ENCODE measurements at regions not wholly inside any gene's neighbourhood (a gene's known extent, or its start where the extent isn't known, plus 50 kb on each side); places are given as distances from the start of the nearest gene placed in this dataset.
"Not testable (repeated sequence)": the region's sequence is repeated elsewhere in the genome, so short reads cannot be mapped to it uniquely, and the experiment has no call there.

DNA sequence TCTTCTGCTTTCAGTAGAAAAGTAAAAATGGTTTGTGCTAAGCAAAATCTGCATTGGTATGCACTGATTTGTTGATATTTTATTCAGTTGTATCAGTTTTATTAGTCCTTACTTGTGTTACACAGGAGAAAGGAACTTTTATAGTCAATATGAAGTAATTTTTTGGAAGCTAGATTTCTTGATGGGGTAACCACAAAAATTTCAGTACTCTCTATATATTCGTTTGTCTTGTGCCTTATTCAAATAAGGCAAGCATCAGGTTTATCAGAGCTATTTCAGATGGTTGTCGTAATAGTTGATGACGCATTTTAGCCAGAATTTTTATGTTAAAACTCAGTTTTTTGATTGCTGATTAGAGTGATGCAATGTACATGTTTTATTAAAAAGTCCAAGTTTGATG, 50.7 kb upstream of the NIPA1 start:
- CTCF ChIA-PET (ENCODE audit: low intra/inter-chr PET ratio, low total read pairs) = no interaction called here
- H3K27me3 ChIP-seq (ENCODE audit: control insufficient read depth in 1 of 2, insufficient read depth in 2 of 2, low read length in 2 of 2) = no peaks in the 10 kb centered on the region
- no peaks in the 10 kb centered on the region for H3K36me3 ChIP-seq (replicated peaks in 1 of 2; ENCODE audit: control insufficient read depth in 1 of 2, insufficient read depth in 2 of 2, low read length in 2 of 2)
- FAIRE-seq (no peak), ATAC-seq (no peak), DNase-seq (ENCODE audit: low spot score) (no peak)
- intact Hi-C loops (cut with micrococcal nuclease; ENCODE audit: unreplicated experiment) = no loop called here
- H3K4me3 ChIP-seq (replicated peaks in 1 of 3; ENCODE audit: insufficient read depth in 1 of 3, low read depth in 2 of 3, low read length in 3 of 3) = no peak overlapping the region
- H2AFZ ChIP-seq (ENCODE audit: low read length) = no peak overlapping the region
- no peaks in the 10 kb centered on the region for H3K9me3 ChIP-seq (ENCODE audit: low read length)
- no peak overlapping the region for H3K27ac ChIP-seq (ENCODE audit: extremely low read length, insufficient read depth, low read length)
- POLR2A ChIA-PET = no interaction called here
- no TSS peak for BruUV-seq (replicated peaks)
- in situ Hi-C loops (cut with HindIII; ENCODE audit: extremely low pct_ligation_motif_present, low pct_unique_long_range_greater_than_20kb) = no loop called here
- H3K4me2 ChIP-seq (ENCODE audit: low read depth, low read length) = no peak overlapping the region
- 19% methylated on average over 3 of the region's 3 CpGs for WGBS (ENCODE audit: low lambda C conversion rate)
- no peak overlapping the region for H3K9ac ChIP-seq (ENCODE audit: insufficient read depth, low read depth, low read length)
- no peaks in the 10 kb centered on the region for H4K20me1 ChIP-seq (ENCODE audit: insufficient read depth, low read length)
- TF ChIP-seq RBM22 (optimal IDR thresholded peaks at IDR 0.05; ENCODE audit: low read length) (no peak), SKI (IDR thresholded peaks at IDR 0.05; ENCODE audit: partially characterized antibody) (no peak), HOXA7 (CRISPR knock-in tag; IDR thresholded peaks at IDR 0.05) (no peak), MTF2 (CRISPR knock-in tag; IDR thresholded peaks at IDR 0.05; ENCODE audit: borderline replicate concordance) (no peak), ZNF777 (CRISPR knock-in tag; IDR thresholded peaks at IDR 0.05) (no peak), ATAD3A (CRISPR knock-in tag; IDR thresholded peaks at IDR 0.05) (no peak), ZNF501 (CRISPR knock-in tag; IDR thresholded peaks at IDR 0.05) (no peak), NFE2 (CRISPR knock-in tag; IDR thresholded peaks at IDR 0.05) (no peak), ZNF343 (CRISPR knock-in tag; IDR thresholded peaks at IDR 0.05) (no peak), CC2D1A (CRISPR knock-in tag; IDR thresholded peaks at IDR 0.05) (no peak), ZNF292 (CRISPR knock-in tag; IDR thresholded peaks at IDR 0.05; ENCODE audit: borderline replicate concordance, low read depth) (no peak)
- no peaks in the 10 kb centered on the region for H3K4me1 ChIP-seq (ENCODE audit: insufficient read depth, low read length)
- H3K79me2 ChIP-seq (ENCODE audit: insufficient read depth, low read length) = no peaks in the 10 kb centered on the region

DNA sequence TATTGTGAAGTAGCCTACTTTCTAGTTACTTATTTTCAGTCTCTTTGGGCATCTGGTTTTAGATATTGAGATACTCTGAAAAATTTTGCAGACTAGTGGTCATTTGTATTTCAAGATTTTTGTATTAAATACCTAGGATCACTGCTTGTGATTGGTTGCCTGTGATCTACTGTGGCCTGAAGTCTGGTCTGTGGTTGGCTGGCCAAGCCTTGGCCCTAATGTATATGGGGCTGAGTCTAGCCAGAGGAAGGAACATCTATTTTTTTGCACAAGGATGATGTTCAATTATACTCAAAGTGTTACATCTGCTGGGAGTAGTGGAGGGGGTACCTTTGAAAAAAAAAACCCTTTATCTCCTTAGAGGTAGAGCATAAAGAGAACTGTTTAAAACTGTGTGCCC, 50.2 kb upstream of the NIPA1 start:
- CTCF ChIA-PET (ENCODE audit: low intra/inter-chr PET ratio, low total read pairs); H3K9ac ChIP-seq (ENCODE audit: insufficient read depth, low read depth, low read length); DNase-seq (ENCODE audit: low spot score); H4K20me1 ChIP-seq (ENCODE audit: insufficient read depth, low read length); H3K4me1 ChIP-seq (ENCODE audit: insufficient read depth, low read length); BruUV-seq (replicated peaks); ATAC-seq; H3K79me2 ChIP-seq (ENCODE audit: insufficient read depth, low read length); H3K9me3 ChIP-seq (ENCODE audit: low read length); H2AFZ ChIP-seq (ENCODE audit: low read length); H3K4me3 ChIP-seq (replicated peaks in 1 of 3; ENCODE audit: insufficient read depth in 1 of 3, low read depth in 2 of 3, low read length in 3 of 3); H3K4me2 ChIP-seq (ENCODE audit: low read depth, low read length); intact Hi-C loops (cut with micrococcal nuclease; ENCODE audit: unreplicated experiment); H3K27ac ChIP-seq (ENCODE audit: extremely low read length, insufficient read depth, low read length); in situ Hi-C loops (cut with HindIII; ENCODE audit: extremely low pct_ligation_motif_present, low pct_unique_long_range_greater_than_20kb); POLR2A ChIA-PET; H3K27me3 ChIP-seq (ENCODE audit: control insufficient read depth in 1 of 2, insufficient read depth in 2 of 2, low read length in 2 of 2); H3K36me3 ChIP-seq (replicated peaks in 1 of 2; ENCODE audit: control insufficient read depth in 1 of 2, insufficient read depth in 2 of 2, low read length in 2 of 2); FAIRE-seq: not testable (repeated sequence)

Small RNA genes lying in the stretch of these regions (small RNA-seq; reads per million reads assigned to genes)
- gene AC138649.4 (ENCODE audit: insufficient read depth in 2 of 3, insufficient read length in 3 of 3, low read depth in 2 of 3, low replicate concordance in 1 of 3) (0 reads per million in 3 experiments), gene RN7SL495P (ENCODE audit: insufficient read depth in 2 of 3, insufficient read length in 3 of 3, low read depth in 2 of 3, low replicate concordance in 1 of 3) (0 reads per million in 3 experiments)
